GM12892 (cell line): ENCODE measurements at regions not wholly inside any gene's neighbourhood (a gene's known extent, or its start where the extent isn't known, plus 50 kb on each side); places are given as distances from the start of the nearest gene placed in this dataset.

Experiments
- DNase-seq: peaks from one replicate; pipeline ENCODE4 v3.0.0; 2011; ENCODE audit not compliant: insufficient read length
- FAIRE-seq: peaks from 2 replicates; lab custom pipeline; 2011; peaks lifted over from hg19 to GRCh38; lab: Jason Lieb, UNC
- POLR2A ChIP-seq: IDR thresholded peaks from 2 replicates; pipeline ENCODE4 v1.6.1; 2011; ENCODE audit warnings: low read depth, low read length, control low read depth
- POLR2AphosphoS5 ChIP-seq: IDR thresholded peaks from 2 replicates; pipeline ENCODE4 v1.6.1; 2011; ENCODE audit warnings: low read depth, low read length, control low read depth
- TAF1 ChIP-seq: IDR thresholded peaks from 2 replicates; pipeline ENCODE4 v1.6.1; 2011; ENCODE audit warnings: low read depth, mild to moderate bottlenecking, control low read depth, low read length, borderline replicate concordance

GRCh38 chrX:42089031-42089430 is 165.7 kb upstream of the CASK start:
- no peak for FAIRE-seq
- DNase-seq = no peak
- no peak for TF ChIP-seq POLR2A
- TF ChIP-seq TAF1 = no peak
- TF ChIP-seq POLR2AphosphoS5 = no peak

- no peak for TF ChIP-seq POLR2A
- no peak for TF ChIP-seq POLR2AphosphoS5
- TF ChIP-seq TAF1 = no peak
- FAIRE-seq = no peak
Observed at GRCh38 chrX:42087960-42088359, 164.6 kb upstream of the CASK start.

GRCh38 chrX:42085836-42086235 is 162.5 kb upstream of the CASK start:
- TF ChIP-seq POLR2AphosphoS5 (no peak), POLR2A (no peak), TAF1 (no peak)
- FAIRE-seq = no peak

More at GRCh38 chrX:42087960-42088359, 164.6 kb upstream of the CASK start:
- DNase-seq = no peak

GRCh38 chrX:42079968-42080367 is 156.6 kb upstream of the CASK start:
- DNase-seq (no peak), FAIRE-seq (no peak)
- TF ChIP-seq POLR2A (no peak), POLR2AphosphoS5 (no peak), TAF1 (no peak)

More at GRCh38 chrX:42085836-42086235, 162.5 kb upstream of the CASK start:
- no peak for DNase-seq

GRCh38 chrX:42077675-42078074 is 154.3 kb upstream of the CASK start:
- FAIRE-seq (no peak), DNase-seq (no peak)
- no peak for TF ChIP-seq POLR2A
- TF ChIP-seq TAF1 = no peak
- TF ChIP-seq POLR2AphosphoS5 = no peak

GRCh38 chrX:42075032-42075431 is 151.7 kb upstream of the CASK start:
- DNase-seq = no peak
- no peak for FAIRE-seq
- TF ChIP-seq POLR2A = no peak
- TF ChIP-seq POLR2AphosphoS5 = no peak
- TF ChIP-seq TAF1 = no peak

GRCh38 chrX:42073448-42073847 is 150.1 kb upstream of the CASK start:
- TF ChIP-seq POLR2AphosphoS5 = no peak
- FAIRE-seq (no peak), DNase-seq (no peak)

GRCh38 chrX:42070866-42071265 is 147.5 kb upstream of the CASK start:
- no peak for FAIRE-seq
- TF ChIP-seq POLR2A = no peak
- no peak for DNase-seq

GRCh38 chrX:42054256-42054655 is 130.9 kb upstream of the CASK start:
- FAIRE-seq = no peak
- no peak for DNase-seq
- TF ChIP-seq POLR2A (no peak), POLR2AphosphoS5 (no peak), TAF1 (no peak)

- FAIRE-seq = no peak
- no peak for DNase-seq
- TF ChIP-seq POLR2AphosphoS5 (no peak), POLR2A (no peak), TAF1 (no peak)
Observed at GRCh38 chrX:42050345-42050744, 127.0 kb upstream of the CASK start.

GRCh38 chrX:42047886-42048285 is 124.5 kb upstream of the CASK start:
- no peak for FAIRE-seq
- TF ChIP-seq POLR2A = no peak
- no peak for TF ChIP-seq TAF1
- TF ChIP-seq POLR2AphosphoS5 = no peak
- no peak for DNase-seq

GRCh38 chrX:42028109-42028508 is 104.8 kb upstream of the CASK start:
- TF ChIP-seq TAF1 (no peak), POLR2A (no peak), POLR2AphosphoS5 (no peak)
- FAIRE-seq (no peak), DNase-seq (no peak)

GRCh38 chrX:42027367-42028000 is 104.1 kb upstream of the CASK start:
- TF ChIP-seq POLR2AphosphoS5 (no peak), POLR2A (no peak), TAF1 (no peak)
- no peak for FAIRE-seq
- no peak for DNase-seq
